HCT116 (cell line): ENCODE measurements at regions not wholly inside any gene's neighbourhood (a gene's known extent, or its start where the extent isn't known, plus 50 kb on each side); places are given as distances from the start of the nearest gene placed in this dataset.

Experiments
- ATAC-seq: fragments of 200-7000 bp; cut with Tn5 transposase; 2 replicates; pipeline ENCODE4 v1.9.1; 2020; ENCODE audit warnings: mild to moderate bottlenecking, moderate library complexity
- BruUV-seq: library from RNA; stranded (reverse); fragments of 400-500 nt; replicated peaks from 2 replicates; lab custom pipeline; 2021; lab: Mats Ljungman, UMichigan
- CTCF ChIA-PET: fragments of 300-600 bp; sonication (Branson Sonifier 250); formaldehyde crosslinking; loops from one replicate; lab custom pipeline; 2021; ENCODE audit warnings: antibody characterized with exemption; lab: Charles Lee
- POLR2A ChIA-PET: fragments of 300-600, 350-600 bp; sonication (Branson Sonifier 250); formaldehyde crosslinking; loops from one replicate; lab custom pipeline; 2021; ENCODE audit warnings: antibody characterized with exemption; lab: Charles Lee
- RAD21 ChIA-PET, 2 experiments: fragments of 300-600 bp; sonication (Branson Sonifier 250); formaldehyde crosslinking; loops; one replicate each; lab custom pipeline; 2023; ENCODE audit warnings: low total read pairs in 2 of 2; ENCODE audit not compliant: uncharacterized antibody in 2 of 2, unreplicated experiment in 2 of 2, low non-redundant PET in 1 of 2; lab: Charles Lee
- DNase-seq: peaks from one replicate; pipeline ENCODE4 v3.0.0-alpha.2; 2010; ENCODE audit warnings: low read depth, low spot score
- H2AFZ ChIP-seq: fragments of 200-600 bp; shearing (Covaris generic), sonication (generic); 2 replicates; pipeline ENCODE4 v1.6.1; 2017; ENCODE audit warnings: low read depth, mixed run types, mixed read lengths, antibody characterized with exemption, low read length; ENCODE audit not compliant: poor library complexity, severe bottlenecking
- H3K27ac ChIP-seq: 2 replicates; pipeline ENCODE4 v1.5.1; 2012; ENCODE audit warnings: low read depth, low read length
- H3K27me3 ChIP-seq: fragments of 200-600 bp; sonication (generic); 2 replicates; pipeline ENCODE4 v1.6.1; 2016; ENCODE audit warnings: mixed run types, low read length, mixed read lengths; ENCODE audit not compliant: insufficient read depth
- H3K36me3 ChIP-seq, 2 experiments: fragments of 200-500 bp in 1 of 2; fragments of 200-600 bp in 1 of 2; sonication (Bioruptor generic) in 1 of 2; sonication (generic) in 1 of 2; 2 replicates each; pipeline versions ENCODE4 v1.5.1 to v1.6.1; 2014 to 2016; ENCODE audit warnings: low read length in 2 of 2, inconsistent platforms in 1 of 2, mixed read lengths in 1 of 2, mixed run types in 1 of 2; ENCODE audit not compliant: insufficient read depth in 2 of 2, control insufficient read depth in 1 of 2
- H3K4me1 ChIP-seq, 2 experiments: fragments of 200-600 bp in 1 of 2; sonication (generic) in 1 of 2; 2 replicates each; pipeline versions ENCODE4 v1.5.1 to v1.6.1; 2012 to 2017; ENCODE audit warnings: low read length in 2 of 2, inconsistent platforms in 1 of 2, mild to moderate bottlenecking in 1 of 2, mixed read lengths in 1 of 2, mixed run types in 1 of 2, moderate library complexity in 1 of 2; ENCODE audit not compliant: insufficient read depth in 2 of 2, control insufficient read depth in 1 of 2
- H3K4me2 ChIP-seq: fragments of 200-600 bp; sonication (generic); 2 replicates; pipeline ENCODE4 v1.6.1; 2017; ENCODE audit warnings: mixed run types, low read length, mixed read lengths
- H3K4me3 ChIP-seq, 2 experiments: fragments of 200-600 bp in 1 of 2; sonication (generic) in 1 of 2; replicated peaks in 1 of 2; 2 replicates each; pipeline ENCODE4 v1.5.1; 2011 to 2016; ENCODE audit warnings: low read length in 2 of 2, control low read depth in 1 of 2, low read depth in 1 of 2, mild to moderate bottlenecking in 1 of 2, mixed read lengths in 1 of 2, mixed run types in 1 of 2
- H3K79me2 ChIP-seq: fragments of 200-600 bp; sonication (generic); 2 replicates; pipeline ENCODE4 v1.6.1; 2017; ENCODE audit warnings: mild to moderate bottlenecking, mixed run types, low read length, moderate library complexity, mixed read lengths; ENCODE audit not compliant: insufficient read depth
- H3K9ac ChIP-seq: fragments of 200-600 bp; sonication (generic); 2 replicates; pipeline ENCODE4 v1.6.1; 2016; ENCODE audit warnings: low read length, mixed read lengths
- H3K9me2 ChIP-seq: fragments of 200-600 bp; sonication (generic), shearing (Covaris generic); 2 replicates; pipeline ENCODE4 v1.6.1; 2017; ENCODE audit warnings: mixed run types, mild to moderate bottlenecking, moderate library complexity; ENCODE audit not compliant: insufficient read depth
- H3K9me3 ChIP-seq, 2 experiments: fragments of 200-500 bp in 1 of 2; fragments of 200-600 bp in 1 of 2; sonication (Bioruptor generic) in 1 of 2; sonication (generic) in 1 of 2; 2 replicates each; pipeline ENCODE4 v1.6.1; 2014 to 2017; ENCODE audit warnings: low read length in 2 of 2, mixed read lengths in 2 of 2, inconsistent platforms in 1 of 2, low read depth in 1 of 2, mild to moderate bottlenecking in 1 of 2, mixed run types in 1 of 2, moderate library complexity in 1 of 2; ENCODE audit not compliant: control insufficient read depth in 1 of 2, insufficient read depth in 1 of 2
- H4K20me1 ChIP-seq: fragments of 200-600 bp; sonication (generic), shearing (Covaris generic); 2 replicates; pipeline ENCODE4 v1.6.1; 2017; ENCODE audit warnings: mixed run types, mild to moderate bottlenecking, moderate library complexity; ENCODE audit not compliant: insufficient read depth
- CBX3 ChIP-seq: IDR thresholded peaks from 2 replicates; pipeline ENCODE4 v1.6.1; 2012; ENCODE audit warnings: low read depth
- CEBPB ChIP-seq: IDR thresholded peaks from 2 replicates; pipeline ENCODE4 v1.6.1; 2012; ENCODE audit warnings: low read depth
- EGR1 ChIP-seq: IDR thresholded peaks from 2 replicates; pipeline ENCODE4 v1.6.1; 2012; ENCODE audit warnings: low read depth
- EZH2phosphoT487 ChIP-seq: fragments of 200-600 bp; IDR thresholded peaks from 2 replicates; pipeline ENCODE4 v1.6.1; 2018; ENCODE audit warnings: antibody characterized with exemption, borderline replicate concordance
- FOSL1 ChIP-seq: IDR thresholded peaks from 2 replicates; pipeline ENCODE4 v1.6.1; 2012; ENCODE audit warnings: low read depth
- JUND ChIP-seq: IDR thresholded peaks from 2 replicates; pipeline ENCODE4 v1.6.1; 2012
- POLR2A ChIP-seq: IDR thresholded peaks from 2 replicates; pipeline ENCODE4 v1.7.0; 2011; ENCODE audit warnings: borderline replicate concordance; ENCODE audit not compliant: insufficient read depth, insufficient read length; ENCODE audit errors: extremely low read depth
- POLR2AphosphoS5 ChIP-seq: IDR thresholded peaks from 2 replicates; pipeline ENCODE4 v1.6.1; 2011; ENCODE audit warnings: mild to moderate bottlenecking, low read depth, low read length, moderate library complexity
- RAD21 ChIP-seq: IDR thresholded peaks from 2 replicates; pipeline ENCODE4 v1.6.1; 2012; ENCODE audit warnings: low read depth, mild to moderate bottlenecking
- SIN3A ChIP-seq: IDR thresholded peaks from 2 replicates; pipeline ENCODE4 v1.6.1; 2012; ENCODE audit warnings: low read depth
- SP1 ChIP-seq: IDR thresholded peaks from 2 replicates; pipeline ENCODE4 v1.6.1; 2012; ENCODE audit warnings: low read depth
- SRF ChIP-seq: IDR thresholded peaks from 2 replicates; pipeline ENCODE4 v1.6.1; 2012; ENCODE audit warnings: low read depth
- TCF7L2 ChIP-seq: IDR thresholded peaks from 2 replicates; pipeline ENCODE4 v1.7.0; 2011; ENCODE audit warnings: borderline replicate concordance, inconsistent platforms; ENCODE audit not compliant: insufficient read depth, insufficient read length; ENCODE audit errors: extremely low read depth
- YY1 ChIP-seq: IDR thresholded peaks from 2 replicates; pipeline ENCODE4 v1.6.1; 2011; ENCODE audit warnings: low read length, low read depth, moderate library complexity, mild to moderate bottlenecking; ENCODE audit not compliant: insufficient replicate concordance; ENCODE audit errors: extremely low read depth
- ZFX ChIP-seq: fragments of 450-650 bp; IDR thresholded peaks from 2 replicates; pipeline ENCODE4 v1.6.1; 2017
- ZNF274 ChIP-seq: fragments of 200-500 bp; sonication (Bioruptor generic); IDR thresholded peaks from 2 replicates; pipeline ENCODE4 v1.6.1; 2014; ENCODE audit warnings: mild to moderate bottlenecking, low read depth, low read length, inconsistent platforms
- intact Hi-C: fragments of 100-400 bp; cut with micrococcal nuclease; formaldehyde crosslinking; loops from 2 replicates; pipeline ENCODE4 v1.10.0; 2022
- TF ChIP-seq, protein P1 (sequence below): IDR thresholded peaks from 2 replicates; pipeline ENCODE4 v1.6.1; 2012; ENCODE audit warnings: low read depth
- TF ChIP-seq, protein P2 (sequence below): IDR thresholded peaks from 2 replicates; pipeline ENCODE4 v1.6.1; 2012
- TF ChIP-seq, protein P3 (sequence below): IDR thresholded peaks from 2 replicates; pipeline ENCODE4 v1.6.1; 2011; ENCODE audit warnings: mild to moderate bottlenecking, low read length, moderate library complexity; ENCODE audit not compliant: insufficient replicate concordance; ENCODE audit errors: extremely low read depth
- TF ChIP-seq, protein P4 (sequence below): IDR thresholded peaks from 2 replicates; pipeline ENCODE4 v1.6.1; 2012

DNA sequence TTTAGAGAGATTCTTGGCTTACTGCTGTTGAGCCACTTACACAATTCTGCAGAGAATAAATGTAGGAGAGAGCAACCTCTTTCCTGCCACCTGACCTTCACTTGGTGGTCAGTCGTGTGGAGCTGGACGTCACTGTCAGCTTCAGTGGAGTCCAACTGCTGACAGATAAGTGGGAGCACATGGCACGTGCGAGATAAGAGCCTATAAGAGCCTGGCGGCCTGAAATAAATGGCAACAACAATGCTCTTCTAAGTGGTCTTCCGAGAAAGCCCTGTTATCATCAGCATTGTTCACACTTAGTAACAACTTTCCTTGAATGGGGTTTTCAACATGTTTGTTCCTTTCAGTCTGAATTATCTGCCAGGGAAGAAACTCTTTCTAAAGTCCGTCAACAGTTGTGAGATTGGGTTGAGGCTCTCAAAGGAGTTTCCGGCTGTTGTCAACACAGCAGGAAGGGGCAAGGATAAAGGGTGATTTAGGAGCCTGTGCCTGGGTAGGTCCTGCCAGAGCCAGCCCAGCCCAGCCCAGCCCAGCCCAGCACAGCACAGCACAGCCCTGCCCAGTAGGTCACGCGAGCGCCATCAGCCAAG is 57.2 kb upstream of the RUNX1 start (continued):
- TF ChIP-seq EZH2phosphoT487 (no peak), EGR1 (no peak)

DNA sequence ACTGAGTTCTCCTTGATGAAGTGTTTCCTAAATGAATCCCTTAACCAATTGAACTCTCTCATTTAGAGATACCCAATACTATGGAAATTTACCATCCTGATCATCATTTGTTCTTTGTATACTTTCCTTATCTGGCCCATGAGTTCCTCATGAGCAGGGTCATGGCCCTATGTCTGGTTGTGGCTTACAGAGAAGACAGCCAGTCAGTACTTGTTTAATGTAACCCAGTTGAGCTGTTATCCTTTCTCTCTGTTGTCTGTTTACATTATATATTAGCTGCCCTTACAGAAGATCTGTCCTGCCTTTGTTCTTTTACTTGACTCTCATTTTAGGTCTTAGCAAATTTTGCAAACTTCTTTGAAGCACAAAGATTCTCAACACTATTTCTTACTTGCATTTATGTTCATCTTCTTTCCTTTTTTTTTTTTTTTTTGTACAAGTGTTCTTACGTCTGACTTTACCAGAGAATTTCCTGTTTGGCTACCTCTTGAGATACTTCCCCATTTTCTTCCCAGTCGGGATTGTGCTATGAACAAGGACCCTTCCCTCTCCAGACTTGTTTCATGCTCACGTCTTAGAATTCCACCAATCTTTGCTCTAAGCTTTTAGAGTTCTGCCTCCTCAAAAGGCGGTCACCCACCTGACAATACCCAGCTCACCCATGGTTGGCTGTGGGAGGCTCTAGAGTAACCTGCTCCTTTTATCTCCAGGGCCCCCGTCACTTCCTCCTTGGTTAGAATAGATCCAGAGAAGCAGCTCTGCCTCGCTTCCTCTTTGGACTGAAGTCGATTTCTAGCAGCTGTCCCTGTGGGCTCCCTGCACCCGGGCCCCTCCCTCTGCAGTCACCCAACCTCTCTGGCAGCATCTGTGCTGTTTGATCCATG is 53.6 kb upstream of the RUNX1 start:
- Histone ChIP-seq H3K27me3 (no peaks in the 10 kb centered on the region), H3K9me3 (no peaks in the 10 kb centered on the region), H4K20me1 (no peaks in the 10 kb centered on the region), H3K9me2 (no peaks in the 10 kb centered on the region), H3K79me2 (no peaks in the 10 kb centered on the region), H2AFZ (no peak overlapping the region), H3K4me3 (no peak overlapping the region), H3K27ac (no peak overlapping the region), H3K4me1 (no peaks in the 10 kb centered on the region), H3K9ac (no peak overlapping the region), H3K4me2 (no peak overlapping the region), H3K36me3 (no peaks in the 10 kb centered on the region)
- TF ChIP-seq, protein P1, sequence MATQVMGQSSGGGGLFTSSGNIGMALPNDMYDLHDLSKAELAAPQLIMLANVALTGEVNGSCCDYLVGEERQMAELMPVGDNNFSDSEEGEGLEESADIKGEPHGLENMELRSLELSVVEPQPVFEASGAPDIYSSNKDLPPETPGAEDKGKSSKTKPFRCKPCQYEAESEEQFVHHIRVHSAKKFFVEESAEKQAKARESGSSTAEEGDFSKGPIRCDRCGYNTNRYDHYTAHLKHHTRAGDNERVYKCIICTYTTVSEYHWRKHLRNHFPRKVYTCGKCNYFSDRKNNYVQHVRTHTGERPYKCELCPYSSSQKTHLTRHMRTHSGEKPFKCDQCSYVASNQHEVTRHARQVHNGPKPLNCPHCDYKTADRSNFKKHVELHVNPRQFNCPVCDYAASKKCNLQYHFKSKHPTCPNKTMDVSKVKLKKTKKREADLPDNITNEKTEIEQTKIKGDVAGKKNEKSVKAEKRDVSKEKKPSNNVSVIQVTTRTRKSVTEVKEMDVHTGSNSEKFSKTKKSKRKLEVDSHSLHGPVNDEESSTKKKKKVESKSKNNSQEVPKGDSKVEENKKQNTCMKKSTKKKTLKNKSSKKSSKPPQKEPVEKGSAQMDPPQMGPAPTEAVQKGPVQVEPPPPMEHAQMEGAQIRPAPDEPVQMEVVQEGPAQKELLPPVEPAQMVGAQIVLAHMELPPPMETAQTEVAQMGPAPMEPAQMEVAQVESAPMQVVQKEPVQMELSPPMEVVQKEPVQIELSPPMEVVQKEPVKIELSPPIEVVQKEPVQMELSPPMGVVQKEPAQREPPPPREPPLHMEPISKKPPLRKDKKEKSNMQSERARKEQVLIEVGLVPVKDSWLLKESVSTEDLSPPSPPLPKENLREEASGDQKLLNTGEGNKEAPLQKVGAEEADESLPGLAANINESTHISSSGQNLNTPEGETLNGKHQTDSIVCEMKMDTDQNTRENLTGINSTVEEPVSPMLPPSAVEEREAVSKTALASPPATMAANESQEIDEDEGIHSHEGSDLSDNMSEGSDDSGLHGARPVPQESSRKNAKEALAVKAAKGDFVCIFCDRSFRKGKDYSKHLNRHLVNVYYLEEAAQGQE = no peak
- TF ChIP-seq EZH2phosphoT487 (no peak), RAD21 (no peak), FOSL1 (no peak), ZFX (no peak), CBX3 (no peak), POLR2A (no peak), EGR1 (no peak), YY1 (no peak), POLR2AphosphoS5 (no peak), ZNF274 (no peak), SIN3A (no peak), SP1 (no peak), JUND (no peak), SRF (no peak), TCF7L2 (no peak), CEBPB (no peak)
- TF ChIP-seq, protein P2, sequence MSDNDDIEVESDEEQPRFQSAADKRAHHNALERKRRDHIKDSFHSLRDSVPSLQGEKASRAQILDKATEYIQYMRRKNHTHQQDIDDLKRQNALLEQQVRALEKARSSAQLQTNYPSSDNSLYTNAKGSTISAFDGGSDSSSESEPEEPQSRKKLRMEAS = no peak
- TF ChIP-seq, protein P3, sequence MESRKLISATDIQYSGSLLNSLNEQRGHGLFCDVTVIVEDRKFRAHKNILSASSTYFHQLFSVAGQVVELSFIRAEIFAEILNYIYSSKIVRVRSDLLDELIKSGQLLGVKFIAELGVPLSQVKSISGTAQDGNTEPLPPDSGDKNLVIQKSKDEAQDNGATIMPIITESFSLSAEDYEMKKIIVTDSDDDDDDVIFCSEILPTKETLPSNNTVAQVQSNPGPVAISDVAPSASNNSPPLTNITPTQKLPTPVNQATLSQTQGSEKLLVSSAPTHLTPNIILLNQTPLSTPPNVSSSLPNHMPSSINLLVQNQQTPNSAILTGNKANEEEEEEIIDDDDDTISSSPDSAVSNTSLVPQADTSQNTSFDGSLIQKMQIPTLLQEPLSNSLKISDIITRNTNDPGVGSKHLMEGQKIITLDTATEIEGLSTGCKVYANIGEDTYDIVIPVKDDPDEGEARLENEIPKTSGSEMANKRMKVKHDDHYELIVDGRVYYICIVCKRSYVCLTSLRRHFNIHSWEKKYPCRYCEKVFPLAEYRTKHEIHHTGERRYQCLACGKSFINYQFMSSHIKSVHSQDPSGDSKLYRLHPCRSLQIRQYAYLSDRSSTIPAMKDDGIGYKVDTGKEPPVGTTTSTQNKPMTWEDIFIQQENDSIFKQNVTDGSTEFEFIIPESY = no peak
- TF ChIP-seq, protein P4, sequence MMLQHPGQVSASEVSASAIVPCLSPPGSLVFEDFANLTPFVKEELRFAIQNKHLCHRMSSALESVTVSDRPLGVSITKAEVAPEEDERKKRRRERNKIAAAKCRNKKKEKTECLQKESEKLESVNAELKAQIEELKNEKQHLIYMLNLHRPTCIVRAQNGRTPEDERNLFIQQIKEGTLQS = no peak
- RAD21 ChIA-PET = no interaction called here
- DNase-seq (no peak), ATAC-seq (no peak)
- BruUV-seq = no TSS peak
- POLR2A ChIA-PET = no interaction called here
- intact Hi-C loops = no loop called here
- CTCF ChIA-PET = no interaction called here
